HEK293 (cell line): ENCODE measurements at regions not wholly inside any gene's neighbourhood (a gene's known extent, or its start where the extent isn't known, plus 50 kb on each side); places are given as distances from the start of the nearest gene placed in this dataset.

ENCODE experiments used
- CTCF ChIA-PET: fragments of 350-600 bp; formaldehyde crosslinking; extraction: SDS; loops from one replicate; lab custom pipeline; 2021; ENCODE audit warnings: antibody characterized with exemption; lab: Yijun Ruan, JAX
- POLR2A ChIA-PET: fragments of 300-600 bp; formaldehyde crosslinking; extraction: SDS; loops from one replicate; lab custom pipeline; 2020; ENCODE audit warnings: antibody characterized with exemption, inconsistent platforms; lab: Yijun Ruan, JAX
- H3K27ac ChIP-seq: fragments of 200-500 bp; sonication (Bioruptor generic); 2 replicates; pipeline ENCODE4 v1.5.1; 2014; ENCODE audit warnings: low read depth, low read length, control low read depth, inconsistent platforms; ENCODE audit errors: extremely low read depth
- H3K36me3 ChIP-seq, 2 experiments: fragments of 200-500 bp in 1 of 2; sonication (Bioruptor generic) in 1 of 2; 1 replicate in 1 of 2; 2 replicates in 1 of 2; pipeline ENCODE4 v1.5.1; 2014 to 2017; ENCODE audit warnings: inconsistent platforms in 2 of 2, low read length in 2 of 2; ENCODE audit not compliant: control insufficient read depth in 2 of 2, insufficient read depth in 1 of 2
- H3K4me1 ChIP-seq: fragments of 200-500 bp; sonication (Bioruptor generic); 2 replicates; pipeline ENCODE4 v1.5.1; 2014; ENCODE audit warnings: mild to moderate bottlenecking, low read length, inconsistent platforms; ENCODE audit not compliant: control insufficient read depth, insufficient read depth
- H3K4me3 ChIP-seq: 2 replicates; pipeline ENCODE4 v1.5.1; 2011; ENCODE audit warnings: low read depth, mild to moderate bottlenecking, control low read depth, low read length, moderate library complexity
- H3K9me3 ChIP-seq: fragments of 200-500 bp; sonication (Bioruptor generic); 2 replicates; pipeline ENCODE4 v1.5.1; 2014; ENCODE audit warnings: low read depth, low read length, inconsistent platforms; ENCODE audit not compliant: control insufficient read depth, insufficient read depth
- ELK4 ChIP-seq: IDR thresholded peaks from 2 replicates; pipeline ENCODE4 v1.6.1; 2011; ENCODE audit warnings: mild to moderate bottlenecking, low read depth, low read length, borderline replicate concordance
- HOXA7 ChIP-seq: sonication (generic); formaldehyde crosslinking; IDR thresholded peaks from 2 replicates; pipeline ENCODE4 v1.8.1; 2022; ENCODE audit warnings: missing genetic modification reagents, borderline replicate concordance
- IKZF3 ChIP-seq: fragments of 450-650 bp; IDR thresholded peaks from 2 replicates; pipeline ENCODE4 v1.5.0; 2018; ENCODE audit warnings: missing biosample characterization, mild to moderate bottlenecking, missing genetic modification characterization, moderate library complexity
- KLF17 ChIP-seq: fragments of 450-650 bp; formaldehyde crosslinking; IDR thresholded peaks from 2 replicates; pipeline ENCODE4 v1.5.1; 2016; ENCODE audit warnings: missing biosample characterization, missing genetic modification characterization
- MZF1 ChIP-seq: fragments of 450-650 bp; formaldehyde crosslinking; IDR thresholded peaks from 2 replicates; pipeline ENCODE4 v1.5.1; 2017; ENCODE audit warnings: missing biosample characterization, missing genetic modification characterization, borderline replicate concordance
- PRDM1 ChIP-seq: fragments of 450-650 bp; formaldehyde crosslinking; IDR thresholded peaks from 2 replicates; pipeline ENCODE4; 2016; ENCODE audit warnings: missing biosample characterization, missing genetic modification characterization
- ZBTB26 ChIP-seq: fragments of 450-650 bp; formaldehyde crosslinking; optimal IDR thresholded peaks from 2 replicates; pipeline ENCODE3; 2016; ENCODE audit warnings: missing biosample characterization, mild to moderate bottlenecking, missing genetic modification characterization
- ZEB2 ChIP-seq: fragments of 450-650 bp; formaldehyde crosslinking; IDR thresholded peaks from 2 replicates; pipeline ENCODE4 v1.5.1; 2016; ENCODE audit warnings: missing biosample characterization, missing genetic modification characterization
- ZFHX2 ChIP-seq: fragments of 450-650 bp; formaldehyde crosslinking; conservative IDR thresholded peaks from 2 replicates; pipeline ENCODE4 v1.5.1; 2016; ENCODE audit warnings: missing biosample characterization, missing genetic modification characterization
- ZFP41 ChIP-seq: fragments of 450-650 bp; formaldehyde crosslinking; IDR thresholded peaks from 2 replicates; pipeline ENCODE4 v1.5.1; 2016; ENCODE audit warnings: missing biosample characterization, missing genetic modification characterization, borderline replicate concordance
- ZNF133 ChIP-seq: fragments of 450-650 bp; formaldehyde crosslinking; IDR thresholded peaks from 2 replicates; pipeline ENCODE4 v1.5.1; 2016; ENCODE audit warnings: missing biosample characterization, missing genetic modification characterization
- ZNF174 ChIP-seq: fragments of 450-650 bp; formaldehyde crosslinking; IDR thresholded peaks from 2 replicates; pipeline ENCODE4 v1.5.0; 2017; ENCODE audit warnings: missing biosample characterization, mild to moderate bottlenecking, missing genetic modification characterization
- ZNF239 ChIP-seq: fragments of 450-650 bp; formaldehyde crosslinking; IDR thresholded peaks from 2 replicates; pipeline ENCODE4 v1.5.1; 2016; ENCODE audit warnings: missing biosample characterization, missing genetic modification characterization
- ZNF24 ChIP-seq: fragments of 450-650 bp; formaldehyde crosslinking; IDR thresholded peaks from 2 replicates; pipeline ENCODE4 v1.5.1; 2016; ENCODE audit warnings: missing biosample characterization, missing genetic modification characterization
- ZNF248 ChIP-seq: fragments of 450-650 bp; formaldehyde crosslinking; IDR thresholded peaks from 2 replicates; pipeline ENCODE4 v1.5.1; 2017; ENCODE audit warnings: missing biosample characterization, missing genetic modification characterization
- ZNF26 ChIP-seq: fragments of 450-650 bp; formaldehyde crosslinking; IDR thresholded peaks from 2 replicates; pipeline ENCODE4 v1.5.1; 2016; ENCODE audit warnings: missing biosample characterization, missing genetic modification characterization
- ZNF292 ChIP-seq: fragments of 450-650 bp; formaldehyde crosslinking; IDR thresholded peaks from 2 replicates; pipeline ENCODE4 v1.5.1; 2016; ENCODE audit warnings: low read depth, missing biosample characterization, missing genetic modification characterization, borderline replicate concordance
- ZNF398 ChIP-seq: fragments of 450-650 bp; formaldehyde crosslinking; IDR thresholded peaks from 2 replicates; pipeline ENCODE4 v1.5.1; 2017; ENCODE audit warnings: missing biosample characterization, missing genetic modification characterization
- ZNF416 ChIP-seq: fragments of 450-650 bp; formaldehyde crosslinking; IDR thresholded peaks from 2 replicates; pipeline ENCODE4 v1.5.1; 2016; ENCODE audit warnings: missing biosample characterization, missing genetic modification characterization
- ZNF529 ChIP-seq: fragments of 450-650 bp; formaldehyde crosslinking; IDR thresholded peaks from 2 replicates; pipeline ENCODE4 v1.5.1; 2017; ENCODE audit warnings: missing genetic modification characterization, missing biosample characterization; ENCODE audit not compliant: insufficient replicate concordance
- ZNF544 ChIP-seq: fragments of 450-650 bp; formaldehyde crosslinking; IDR thresholded peaks from 2 replicates; pipeline ENCODE4 v1.5.0; 2017; ENCODE audit warnings: missing biosample characterization, missing genetic modification characterization
- ZNF585B ChIP-seq: fragments of 450-650 bp; formaldehyde crosslinking; IDR thresholded peaks from 2 replicates; pipeline ENCODE4 v1.5.1; 2016; ENCODE audit warnings: missing biosample characterization, missing genetic modification characterization
- ZNF626 ChIP-seq: fragments of 450-650 bp; sonication (Bioruptor Pico); formaldehyde crosslinking; IDR thresholded peaks from 2 replicates; pipeline ENCODE4 v1.5.1; 2018; ENCODE audit warnings: missing biosample characterization, missing genetic modification characterization, inconsistent platforms
- ZNF654 ChIP-seq: fragments of 450-650 bp; formaldehyde crosslinking; IDR thresholded peaks from 2 replicates; pipeline ENCODE4 v1.5.1; 2016; ENCODE audit warnings: low read depth, missing biosample characterization, missing genetic modification characterization
- ZNF677 ChIP-seq: fragments of 450-650 bp; IDR thresholded peaks from 2 replicates; pipeline ENCODE4 v1.5.0; 2018; ENCODE audit warnings: missing biosample characterization, mild to moderate bottlenecking, missing genetic modification characterization, moderate library complexity
- ZNF792 ChIP-seq: fragments of 450-650 bp; formaldehyde crosslinking; IDR thresholded peaks from 2 replicates; pipeline ENCODE4 v1.5.1; 2016; ENCODE audit warnings: missing biosample characterization, missing genetic modification characterization
- ZSCAN5A ChIP-seq: fragments of 450-650 bp; formaldehyde crosslinking; IDR thresholded peaks from 2 replicates; pipeline ENCODE4 v1.5.1; 2016; ENCODE audit warnings: missing biosample characterization, missing genetic modification characterization

DNA sequence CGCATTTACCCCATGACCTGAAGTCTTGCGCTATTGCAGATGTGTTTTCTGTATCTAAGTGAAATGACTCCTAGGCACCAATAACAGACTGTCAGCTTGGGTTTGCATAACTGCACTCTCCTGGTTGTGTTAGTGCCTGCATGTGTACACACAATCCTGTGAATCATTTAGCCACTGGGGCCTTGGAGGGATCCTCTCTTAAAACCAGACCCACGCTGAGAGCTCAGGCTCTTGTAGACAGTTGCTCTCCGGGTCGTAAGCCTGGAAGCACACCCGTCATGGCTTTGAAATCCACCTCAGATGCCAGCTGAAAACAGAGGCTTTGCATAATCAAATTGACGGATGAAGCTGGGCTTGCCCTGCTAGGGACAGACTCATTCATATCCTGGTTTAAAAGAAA lies 79.2 kb upstream of the RBM19 start:
- Histone ChIP-seq H3K4me3 (no peak overlapping the region), H3K9me3 (no peaks in the 10 kb centered on the region), H3K4me1 (no peaks in the 10 kb centered on the region), H3K27ac (no peak overlapping the region), H3K36me3 (no peaks in the 10 kb centered on the region)
- CTCF ChIA-PET = no interaction called here
- POLR2A ChIA-PET = no interaction called here
- TF ChIP-seq ELK4 (no peak), KLF17 (no peak), ZNF626 (no peak), ZBTB26 (tag by site-specific recombination) (no peak), ZNF544 (tag by site-specific recombination) (no peak), ZNF585B (tag by site-specific recombination) (no peak), ZEB2 (tag by site-specific recombination) (no peak), PRDM1 (tag by site-specific recombination) (no peak), ZFP41 (tag by site-specific recombination) (no peak), MZF1 (tag by site-specific recombination) (no peak), ZNF133 (no peak), ZNF654 (tag by site-specific recombination) (no peak), ZNF416 (no peak), ZNF248 (tag by site-specific recombination) (no peak)

- no peak overlapping the region for H3K4me3 ChIP-seq
- CTCF ChIA-PET = no interaction called here
- TF ChIP-seq ZNF239 (tag by site-specific recombination) = no peak
- no peak for TF ChIP-seq ZNF292 (tag by site-specific recombination)
- TF ChIP-seq HOXA7 (CRISPR knock-in tag) = no peak
- peak; percentile 88 for TF ChIP-seq ZNF529
- POLR2A ChIA-PET = no interaction called here
- no peak overlapping the region for H3K27ac ChIP-seq
- no peaks in the 10 kb centered on the region for H3K9me3 ChIP-seq
- no peaks in the 10 kb centered on the region for H3K4me1 ChIP-seq
- no peaks in the 10 kb centered on the region for H3K36me3 ChIP-seq
Measured at GRCh38 chr12:114041590-114041989, 75.5 kb upstream of the RBM19 start.

DNA sequence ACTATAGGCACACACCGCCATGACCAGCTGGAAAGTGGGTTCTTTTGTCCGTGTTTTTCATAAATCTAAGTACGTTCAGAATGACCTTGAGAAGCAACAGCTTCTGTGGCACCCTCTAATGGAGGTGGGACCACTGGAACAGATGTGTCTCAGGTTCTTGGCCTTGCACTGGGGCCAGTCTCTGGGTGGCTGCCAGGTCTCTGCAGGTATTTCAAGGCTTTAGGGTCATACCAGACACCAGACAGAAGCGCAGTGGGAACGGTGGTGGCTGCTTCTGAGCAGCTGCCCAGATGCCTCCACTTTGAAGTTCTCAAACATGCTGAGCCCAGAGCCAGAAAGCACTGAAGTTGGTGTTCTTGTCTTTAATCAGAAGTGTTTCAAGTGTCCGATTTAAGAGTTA lies 75.0 kb upstream of the RBM19 start:
- H3K27ac ChIP-seq = no peak overlapping the region
- H3K4me3 ChIP-seq = no peak overlapping the region
- H3K36me3 ChIP-seq = no peaks in the 10 kb centered on the region
- CTCF ChIA-PET = no interaction called here
- POLR2A ChIA-PET = no interaction called here
- no peaks in the 10 kb centered on the region for H3K9me3 ChIP-seq
- H3K4me1 ChIP-seq = no peaks in the 10 kb centered on the region
- TF ChIP-seq ZNF174 = no peak
- TF ChIP-seq ZNF26 (tag by site-specific recombination) = no peak
- TF ChIP-seq ZNF792 (tag by site-specific recombination) = no peak
- no peak for TF ChIP-seq ZNF398 (tag by site-specific recombination)
- no peak for TF ChIP-seq ZNF24 (tag by site-specific recombination)
- TF ChIP-seq ZFHX2 = no peak
- no peak for TF ChIP-seq ZNF677
- no peak for TF ChIP-seq ZSCAN5A (tag by site-specific recombination)
- TF ChIP-seq IKZF3 (tag by site-specific recombination) = no peak
